ENCODE measurements at regions not wholly inside any gene's neighbourhood (a gene's known extent, or its start where the extent isn't known, plus 50 kb on each side); places are given as distances from the start of the nearest gene placed in this dataset.
"Not testable (repeated sequence)": the region's sequence is repeated elsewhere in the genome, so short reads cannot be mapped to it uniquely, and the experiment has no call there.

DNA sequence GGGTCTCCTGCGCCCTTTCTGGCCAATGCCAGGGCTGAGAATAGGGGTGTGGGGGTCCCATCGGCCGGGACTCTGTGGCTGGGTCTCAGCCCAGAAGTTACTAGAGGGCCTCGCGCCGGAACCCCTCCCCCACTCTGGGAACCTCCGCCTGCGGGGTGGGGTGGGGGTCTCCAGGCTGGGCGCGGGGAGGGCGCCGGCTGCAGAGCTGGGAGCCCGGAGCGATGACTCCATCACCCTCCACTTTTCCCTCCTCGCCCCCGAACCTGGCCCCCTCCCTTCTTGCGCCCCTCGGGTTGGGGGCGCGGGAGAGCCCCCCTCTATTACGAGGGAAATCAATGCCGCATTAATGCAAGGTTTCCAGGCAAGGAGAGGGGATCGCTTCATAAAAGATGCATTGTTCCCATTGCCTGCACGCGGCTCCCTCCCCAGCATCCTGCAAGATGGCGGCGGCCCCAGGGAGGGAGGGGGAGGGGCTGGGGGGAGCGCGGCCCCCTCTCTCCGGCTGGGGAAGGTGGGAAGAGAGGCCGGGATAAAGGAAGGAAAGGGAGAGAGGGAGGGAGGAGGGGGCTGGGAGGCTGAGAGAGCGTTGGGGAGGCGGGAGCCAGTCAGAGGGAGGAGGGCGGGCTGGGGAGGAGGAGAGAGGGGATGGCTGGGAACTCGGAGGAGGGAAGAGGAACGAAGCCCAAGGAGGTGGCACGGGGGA lies 156.7 kb downstream of the CRLF3 start:
- TF ChIP-seq, protein P1, sequence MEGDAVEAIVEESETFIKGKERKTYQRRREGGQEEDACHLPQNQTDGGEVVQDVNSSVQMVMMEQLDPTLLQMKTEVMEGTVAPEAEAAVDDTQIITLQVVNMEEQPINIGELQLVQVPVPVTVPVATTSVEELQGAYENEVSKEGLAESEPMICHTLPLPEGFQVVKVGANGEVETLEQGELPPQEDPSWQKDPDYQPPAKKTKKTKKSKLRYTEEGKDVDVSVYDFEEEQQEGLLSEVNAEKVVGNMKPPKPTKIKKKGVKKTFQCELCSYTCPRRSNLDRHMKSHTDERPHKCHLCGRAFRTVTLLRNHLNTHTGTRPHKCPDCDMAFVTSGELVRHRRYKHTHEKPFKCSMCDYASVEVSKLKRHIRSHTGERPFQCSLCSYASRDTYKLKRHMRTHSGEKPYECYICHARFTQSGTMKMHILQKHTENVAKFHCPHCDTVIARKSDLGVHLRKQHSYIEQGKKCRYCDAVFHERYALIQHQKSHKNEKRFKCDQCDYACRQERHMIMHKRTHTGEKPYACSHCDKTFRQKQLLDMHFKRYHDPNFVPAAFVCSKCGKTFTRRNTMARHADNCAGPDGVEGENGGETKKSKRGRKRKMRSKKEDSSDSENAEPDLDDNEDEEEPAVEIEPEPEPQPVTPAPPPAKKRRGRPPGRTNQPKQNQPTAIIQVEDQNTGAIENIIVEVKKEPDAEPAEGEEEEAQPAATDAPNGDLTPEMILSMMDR (conservative IDR thresholded peaks at IDR 0.05 in 1 of 2, IDR thresholded peaks at IDR 0.05 in 1 of 2; ENCODE audit: low read depth in 1 of 2, low read length in 2 of 2), result not testable (repeated sequence)
- TF ChIP-seq EZH2 (IDR thresholded peaks at IDR 0.05; ENCODE audit: low read length, missing control alignments), result not testable (repeated sequence)
